Right forelimb (tissue), 1 donor: ENCODE measurements at regions not wholly inside any gene's neighbourhood (a gene's known extent, or its start where the extent isn't known, plus 50 kb on each side); places are given as distances from the start of the nearest gene placed in this dataset.
"Not testable (repeated sequence)": the region's sequence is repeated elsewhere in the genome, so short reads cannot be mapped to it uniquely, and the experiment has no call there.

Source experiments
- DNase-seq: peaks from one replicate; pipeline ENCODE4 v3.0.0-alpha.2; 2018

DNA sequence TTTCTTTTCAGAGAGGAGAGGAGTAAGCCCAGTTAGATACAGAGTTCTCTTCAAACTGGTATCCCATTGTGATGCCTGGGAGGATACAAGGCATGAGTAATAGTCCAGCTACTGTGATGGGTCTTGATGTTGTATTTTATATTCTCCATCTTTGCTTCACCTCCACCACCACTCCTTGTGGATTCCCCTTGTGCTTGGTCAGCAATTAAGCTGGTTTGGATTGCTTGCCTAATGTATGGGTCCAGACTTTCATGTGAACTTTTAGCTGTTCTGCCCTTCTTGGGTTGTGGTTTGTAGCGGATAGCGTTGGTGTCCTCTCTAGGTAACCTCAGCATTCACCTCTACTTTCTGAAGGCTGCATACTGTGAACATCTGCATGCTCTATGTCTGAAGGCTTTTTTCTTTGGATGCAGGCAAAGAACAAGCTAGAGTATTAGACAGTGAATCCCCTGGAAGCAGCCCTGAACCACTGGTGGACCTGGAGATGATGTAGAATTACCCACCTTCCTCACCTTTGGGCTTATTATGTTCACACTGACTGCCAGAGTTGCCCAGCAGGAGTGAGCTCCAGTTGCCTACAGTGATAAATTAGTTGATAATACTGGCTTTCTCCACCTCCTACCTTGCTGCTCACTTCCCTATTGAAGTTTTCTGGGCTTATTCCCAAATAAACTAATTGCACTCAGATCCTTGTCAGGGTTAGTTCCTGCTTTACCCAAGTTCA lies 126.5 kb upstream of the MTPN start:
- DNase-seq: no peak

DNA sequence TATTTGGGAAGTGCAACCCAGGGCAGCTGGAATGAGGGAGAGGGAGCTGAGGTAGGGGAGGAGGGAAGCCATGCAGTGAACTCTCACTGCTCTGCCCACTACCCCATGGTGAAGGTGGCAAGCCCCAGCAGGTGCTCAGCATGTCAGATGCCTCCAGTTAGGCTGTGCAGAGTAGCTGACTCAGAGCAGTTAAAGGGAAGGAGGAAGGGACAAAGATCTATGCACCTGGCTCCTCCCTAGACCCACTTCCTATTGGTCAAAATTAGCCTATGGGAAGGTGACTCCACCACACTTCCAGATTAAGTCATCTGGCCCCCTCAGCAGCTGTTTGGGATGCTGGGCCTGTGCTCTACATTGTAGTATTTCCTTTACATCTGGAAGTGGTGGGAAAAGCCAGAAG lies 125.7 kb upstream of the MTPN start:
- DNase-seq: no peak

DNA sequence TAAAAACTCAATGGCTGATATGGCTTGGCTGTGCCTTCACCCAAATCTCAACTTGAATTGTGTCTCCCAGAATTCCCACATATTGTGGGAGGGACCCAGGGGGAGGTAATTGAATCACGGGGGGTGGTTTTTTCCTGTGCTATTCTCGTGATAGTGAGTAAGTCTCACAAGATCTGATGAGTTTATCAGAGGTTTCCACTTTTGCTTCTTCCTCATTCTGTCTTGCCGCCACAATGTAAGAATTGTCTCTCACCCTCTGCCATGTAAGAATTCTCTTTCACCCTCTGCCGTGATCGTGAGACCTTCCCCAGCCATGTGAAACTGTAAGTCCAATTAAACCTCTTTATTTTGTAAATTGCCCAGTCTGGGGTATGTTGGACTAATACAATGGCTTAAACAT lies 115.6 kb upstream of the MTPN start:
- DNase-seq: not testable (repeated sequence)

- no peak for DNase-seq
Observed at GRCh38 chr7:136087881-136088280, 110.7 kb upstream of the MTPN start.

- DNase-seq: no peak
Observed at GRCh38 chr7:136086712-136087111, 109.6 kb upstream of the MTPN start.

- DNase-seq: no peak
Observed at GRCh38 chr7:136079934-136080333, 102.8 kb upstream of the MTPN start.

GRCh38 chr7:136079478-136079892 lies 102.3 kb upstream of the MTPN start:
- DNase-seq: no peak

DNA sequence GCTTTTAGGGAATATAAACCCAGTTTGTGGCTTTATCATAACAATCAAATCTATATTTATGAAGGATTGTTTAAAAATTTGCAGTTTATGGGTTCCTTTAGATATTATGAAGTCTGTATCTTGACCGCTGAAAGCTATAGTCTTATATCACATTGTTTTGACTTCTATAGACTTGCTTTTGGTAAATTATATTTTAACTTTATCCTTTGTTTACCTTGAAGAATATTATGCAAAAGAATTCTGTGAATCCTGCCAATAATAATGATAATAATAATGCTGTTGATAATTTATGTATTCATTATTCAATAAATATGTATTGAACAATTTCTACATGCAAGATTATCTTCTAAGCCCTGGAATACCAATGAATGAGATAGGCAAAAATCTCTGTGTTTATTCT lies 101.9 kb upstream of the MTPN start:
- no peak for DNase-seq

GRCh38 chr7:136078630-136079029 lies 101.5 kb upstream of the MTPN start:
- no peak for DNase-seq

GRCh38 chr7:136076954-136077353 lies 99.8 kb upstream of the MTPN start:
- DNase-seq: no peak

GRCh38 chr7:136074843-136075242 lies 97.7 kb upstream of the MTPN start:
- DNase-seq: no peak

DNA sequence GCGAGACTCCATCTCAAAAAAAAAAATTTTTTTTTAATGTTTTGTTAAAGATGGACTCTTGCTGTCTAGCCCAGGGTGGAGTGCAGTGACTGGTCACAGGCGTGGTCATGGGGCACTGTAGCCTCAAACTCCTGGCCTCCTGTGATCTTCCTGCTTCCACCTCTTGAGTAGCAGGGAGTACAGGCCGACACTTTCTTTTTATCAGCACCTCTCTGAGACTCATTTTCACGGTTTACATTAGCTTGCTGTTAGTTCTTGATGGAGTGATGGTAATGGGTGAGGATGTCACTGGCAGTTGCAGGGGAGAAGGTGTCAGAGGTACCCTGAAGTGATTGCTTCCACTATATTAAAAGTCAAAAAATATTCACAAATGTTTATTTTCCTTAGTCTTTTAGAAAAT lies 95.3 kb upstream of the MTPN start:
- DNase-seq: no peak

DNA sequence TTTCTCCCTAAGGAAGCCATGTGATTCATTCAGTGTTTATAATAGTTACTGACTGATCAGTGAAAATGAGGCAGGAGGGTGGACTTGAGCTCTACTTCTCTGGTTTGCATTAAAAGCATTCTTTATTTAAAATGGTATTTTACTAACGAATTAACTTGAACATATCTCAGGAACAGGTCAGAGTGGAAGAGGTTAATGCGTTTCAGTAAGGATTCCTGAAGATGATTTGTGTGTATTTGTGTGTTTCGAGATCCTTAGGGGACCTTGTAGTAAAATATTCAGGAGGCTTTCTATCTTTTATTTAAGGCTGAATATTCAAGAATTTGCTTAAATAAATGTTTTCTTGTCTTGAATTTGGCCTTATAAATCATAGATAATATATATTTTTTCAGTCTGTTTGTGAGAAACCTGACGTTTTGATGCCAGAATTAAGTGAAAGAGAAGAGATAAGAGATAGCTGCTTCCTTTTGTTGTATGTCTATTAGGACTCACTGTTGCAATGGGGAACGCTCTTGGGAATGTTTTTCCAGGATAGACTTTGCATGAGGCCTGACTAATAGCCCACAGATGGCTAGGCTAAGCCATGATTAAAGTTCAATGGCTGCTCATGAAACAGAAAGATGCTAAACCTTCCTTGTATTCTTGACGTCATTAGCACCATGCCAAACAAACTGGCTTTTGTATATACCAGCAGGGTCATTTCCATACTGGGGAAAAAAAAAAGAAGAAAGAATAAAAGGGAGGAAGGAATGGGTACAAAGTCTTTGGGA lies 93.8 kb upstream of the MTPN start:
- no peak for DNase-seq

DNA sequence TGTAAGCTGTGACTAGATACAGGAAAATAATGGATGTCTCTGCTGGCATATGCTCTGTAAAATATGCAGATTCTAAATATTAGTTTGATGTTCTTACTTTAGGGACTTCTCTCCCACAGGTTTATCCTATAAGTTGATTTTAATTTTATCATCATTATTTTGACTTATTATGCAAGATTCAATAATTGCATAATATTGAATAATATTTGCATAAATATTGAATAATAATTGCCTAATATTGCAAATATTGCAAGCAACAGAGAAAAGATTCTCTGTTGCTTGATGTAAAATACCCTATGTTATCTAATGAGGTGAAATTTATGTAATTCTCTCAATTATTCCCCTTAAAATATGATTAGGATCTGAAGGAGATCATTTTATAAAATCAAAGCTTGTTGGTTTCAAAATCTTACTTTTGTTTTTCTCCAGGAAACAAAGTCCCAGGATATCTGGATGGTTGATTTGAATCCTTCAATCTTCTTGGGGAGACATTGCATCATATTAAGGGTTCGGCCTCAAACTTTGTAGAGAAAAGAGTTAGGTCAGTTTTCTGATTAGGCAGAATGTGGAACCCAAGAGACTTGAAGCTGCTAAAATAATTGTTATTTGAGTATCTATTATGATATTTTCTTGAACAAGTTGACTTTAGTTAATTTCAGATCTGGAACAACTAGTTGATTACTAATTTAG lies 92.8 kb upstream of the MTPN start:
- no peak for DNase-seq

DNA sequence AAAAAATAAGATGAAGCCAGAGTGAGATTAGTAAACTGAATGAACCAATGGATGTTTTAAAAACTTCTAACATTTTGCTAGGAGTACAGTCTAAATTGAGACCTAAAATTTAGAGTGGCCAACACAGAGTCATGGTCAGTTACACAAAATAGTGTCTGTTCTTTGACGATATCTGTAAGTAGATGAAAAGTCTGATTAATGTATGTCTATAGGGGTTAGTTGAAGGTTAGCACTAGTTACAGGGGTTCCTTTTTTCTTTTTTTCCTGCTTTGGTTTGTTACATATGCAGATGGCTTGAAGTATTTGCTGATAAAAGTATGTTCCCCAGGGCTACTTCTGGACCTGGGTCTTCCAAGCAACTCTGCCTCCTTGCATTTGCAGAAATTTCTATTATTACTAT lies 90.1 kb upstream of the MTPN start:
- DNase-seq: no peak

- no peak for DNase-seq
Observed at GRCh38 chr7:136066304-136067143, 89.4 kb upstream of the MTPN start.

GRCh38 chr7:136064627-136065237 lies 87.6 kb upstream of the MTPN start:
- DNase-seq: no peak

DNA sequence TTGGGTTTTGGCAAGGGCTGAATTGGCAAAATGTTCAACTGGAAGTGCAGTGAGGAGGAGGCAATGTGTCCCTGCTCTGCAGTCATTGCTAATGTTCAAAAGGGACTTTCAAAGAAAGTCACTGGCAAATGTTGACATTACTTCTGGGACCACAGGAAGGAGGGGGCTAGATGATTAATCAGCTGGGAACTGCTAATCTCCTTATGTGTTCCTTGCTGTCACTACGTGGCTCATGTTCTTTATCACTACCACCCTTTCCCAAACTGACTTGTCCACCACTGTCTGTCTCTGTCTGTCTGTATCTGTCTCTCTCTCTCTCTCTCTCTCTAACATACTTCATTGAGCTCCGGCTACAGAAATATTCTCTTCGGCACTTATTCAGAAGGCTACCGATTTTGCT lies 86.9 kb upstream of the MTPN start:
- no peak for DNase-seq

- DNase-seq: no peak
Observed at GRCh38 chr7:136063326-136063666, 86.1 kb upstream of the MTPN start.

- DNase-seq: no peak
Observed at GRCh38 chr7:136062625-136063325, 85.6 kb upstream of the MTPN start.

DNA sequence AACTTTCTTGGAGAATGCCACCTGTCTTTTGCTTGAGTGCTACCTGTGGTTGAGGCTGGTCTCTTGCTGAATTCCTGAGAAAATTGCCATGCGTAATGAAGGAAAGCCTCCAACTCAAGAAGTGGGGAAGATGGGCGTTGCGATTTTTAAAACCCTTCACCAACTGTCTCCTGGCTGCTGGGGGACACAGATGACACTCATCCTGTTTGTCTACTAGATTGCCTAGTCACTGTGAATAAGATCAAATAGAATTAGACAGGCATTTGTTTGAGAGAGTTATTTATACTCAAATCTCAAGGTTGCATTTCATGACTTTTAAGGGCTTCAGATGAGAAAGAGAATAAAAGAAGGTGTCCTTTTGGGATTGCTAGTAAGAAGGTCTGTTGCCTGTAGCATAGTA lies 84.3 kb upstream of the MTPN start:
- DNase-seq: no peak

- DNase-seq: no peak
Observed at GRCh38 chr7:136058546-136058945, 81.4 kb upstream of the MTPN start.
